ENCODE measurements at regions not wholly inside any gene's neighbourhood (a gene's known extent, or its start where the extent isn't known, plus 50 kb on each side); places are given as distances from the start of the nearest gene placed in this dataset.

DNA sequence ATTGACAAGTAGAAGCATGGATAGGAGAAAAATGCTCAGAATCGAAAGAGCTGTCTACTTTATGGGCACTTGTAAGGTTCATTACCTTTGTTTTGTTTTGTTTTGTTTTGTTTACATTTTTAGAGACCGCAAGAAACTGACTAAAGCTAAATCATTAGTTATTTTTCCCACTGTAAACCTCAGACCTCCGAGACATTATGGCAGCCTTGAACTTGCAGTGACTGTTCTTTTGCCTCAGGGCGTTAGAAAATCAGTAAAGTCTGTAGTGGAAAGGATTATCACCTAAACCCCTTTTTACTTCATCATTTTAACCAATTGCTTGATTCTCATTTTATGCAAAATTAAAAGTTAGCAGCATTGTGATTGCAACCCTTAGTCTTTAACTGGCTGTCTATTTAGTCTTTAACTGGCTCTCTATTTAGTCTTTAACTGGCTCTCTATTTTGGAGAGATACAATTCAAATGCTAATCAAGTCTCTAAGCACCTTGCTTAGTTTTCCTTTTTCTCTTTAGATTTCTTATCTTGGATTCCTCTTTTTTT is 383.3 kb upstream of the ROBO2 start:
- no peaks in the 10 kb centered on the region for H3K36me3 ChIP-seq (ENCODE audit: low read depth)
- intact Hi-C loops (cut with micrococcal nuclease; ENCODE audit: unreplicated experiment), result no loop called here
- H3K4me1 ChIP-seq (replicated peaks; ENCODE audit: insufficient read depth), result no peaks in the 10 kb centered on the region
- ChIA-PET POLR2A (ENCODE audit: unreplicated experiment) (no interaction called here), CTCF (no interaction called here)
- no peaks in the 10 kb centered on the region for H3K27me3 ChIP-seq (ENCODE audit: insufficient read depth, low read depth)
- H2AFZ ChIP-seq, result no peak overlapping the region
- no peaks in the 10 kb centered on the region for H3K79me2 ChIP-seq (ENCODE audit: low read depth)
- no peak overlapping the region for H3K4me2 ChIP-seq
- no peak for DNase-seq
- H3K27ac ChIP-seq, result no peak overlapping the region
- H4K20me1 ChIP-seq (ENCODE audit: insufficient read depth), result no peaks in the 10 kb centered on the region
- H3K9me3 ChIP-seq (ENCODE audit: insufficient read depth, low read depth), result no peaks in the 10 kb centered on the region
- no TSS peak for BruUV-seq (replicated peaks)
- no peaks in the 10 kb centered on the region for H3F3A ChIP-seq (ENCODE audit: insufficient read depth, low read depth)
- no peaks in the 10 kb centered on the region for H3K9me2 ChIP-seq (ENCODE audit: insufficient read depth)
- H3K4me3 ChIP-seq, result no peak overlapping the region
- no peak for TF ChIP-seq EZH2 (IDR thresholded peaks at IDR 0.05; ENCODE audit: low read depth)
- TF ChIP-seq CTCF (conservative IDR thresholded peaks at IDR 0.05), result no peak

DNA sequence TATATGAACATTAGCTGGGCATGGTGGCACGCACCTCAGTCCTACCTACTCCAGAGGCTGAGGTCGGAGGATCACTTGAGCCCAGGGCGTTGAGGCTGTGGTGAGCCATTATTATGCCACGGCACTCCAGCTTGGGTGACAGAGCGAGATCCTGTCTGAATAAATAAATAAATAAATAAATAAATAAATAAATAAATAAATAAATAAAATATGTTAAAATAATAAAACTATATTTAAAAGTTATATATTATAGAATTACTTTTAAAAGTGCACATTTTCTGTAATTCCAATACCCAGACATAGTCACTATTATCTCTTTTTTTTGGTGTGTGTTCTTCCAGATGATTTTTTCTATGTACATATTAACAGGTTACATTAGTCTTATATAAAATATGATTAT is 382.0 kb upstream of the ROBO2 start:
- CTCF ChIA-PET, result no interaction called here

DNA sequence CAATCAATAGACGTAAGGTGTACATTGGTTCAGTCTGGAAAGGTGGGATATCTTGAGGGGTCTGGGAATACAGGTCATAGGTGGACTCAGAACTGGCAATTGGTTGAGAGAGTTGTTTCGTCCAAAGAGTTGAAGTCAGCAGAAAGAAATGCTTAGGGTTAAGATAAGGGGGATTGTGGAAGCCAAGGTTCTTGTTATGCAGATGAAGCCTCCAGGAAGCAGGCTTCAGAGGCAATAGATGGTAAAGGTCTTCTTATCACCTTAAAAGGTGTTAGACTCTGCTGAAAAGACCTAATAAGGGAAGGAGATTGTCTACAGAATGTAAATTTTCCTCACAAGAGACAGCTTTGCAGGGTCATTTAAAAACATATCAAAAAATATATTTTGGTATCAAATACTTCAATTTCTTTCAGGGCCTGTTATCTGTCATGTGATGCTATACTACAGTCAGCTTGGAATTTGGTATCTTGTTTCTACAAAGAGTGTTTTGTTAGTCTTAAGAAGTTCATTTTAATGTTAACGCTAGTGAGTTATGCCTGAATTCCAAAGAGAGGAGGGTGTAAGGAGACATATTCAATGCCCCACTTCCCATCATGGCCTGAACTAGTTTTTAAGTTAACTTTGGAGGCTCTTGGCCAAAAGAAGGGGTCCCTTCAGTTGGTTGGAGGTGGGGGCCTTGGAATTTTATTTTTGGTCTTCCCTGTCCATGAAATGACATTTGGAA is 378.2 kb upstream of the ROBO2 start:
- no peak overlapping the region for H2AFZ ChIP-seq

More for the DNA sequence above, 382.0 kb upstream of the ROBO2 start:
- intact Hi-C loops (cut with micrococcal nuclease; ENCODE audit: unreplicated experiment), result no loop called here
- no peaks in the 10 kb centered on the region for H4K20me1 ChIP-seq (ENCODE audit: insufficient read depth)
- H3K27ac ChIP-seq, result no peak overlapping the region
- H3K4me1 ChIP-seq (replicated peaks; ENCODE audit: insufficient read depth), result no peaks in the 10 kb centered on the region
- H3K36me3 ChIP-seq (ENCODE audit: low read depth), result no peaks in the 10 kb centered on the region
- H3K9me3 ChIP-seq (ENCODE audit: insufficient read depth, low read depth), result no peaks in the 10 kb centered on the region
- DNase-seq, result no peak
- no peak overlapping the region for H2AFZ ChIP-seq
- H3K27me3 ChIP-seq (ENCODE audit: insufficient read depth, low read depth), result no peaks in the 10 kb centered on the region
- H3K79me2 ChIP-seq (ENCODE audit: low read depth), result no peaks in the 10 kb centered on the region
- no peak overlapping the region for H3K4me3 ChIP-seq
- no peaks in the 10 kb centered on the region for H3F3A ChIP-seq (ENCODE audit: insufficient read depth, low read depth)
- BruUV-seq (replicated peaks), result no TSS peak
- TF ChIP-seq EZH2 (IDR thresholded peaks at IDR 0.05; ENCODE audit: low read depth), result no peak
- TF ChIP-seq CTCF (conservative IDR thresholded peaks at IDR 0.05), result no peak
- POLR2A ChIA-PET (ENCODE audit: unreplicated experiment), result no interaction called here
- H3K4me2 ChIP-seq, result no peak overlapping the region
- H3K9me2 ChIP-seq (ENCODE audit: insufficient read depth), result no peaks in the 10 kb centered on the region

More for the DNA sequence above, 378.2 kb upstream of the ROBO2 start:
- no peak for TF ChIP-seq CTCF (conservative IDR thresholded peaks at IDR 0.05)
- TF ChIP-seq EZH2 (IDR thresholded peaks at IDR 0.05; ENCODE audit: low read depth), result no peak
- Histone ChIP-seq H3K4me3 (no peak overlapping the region), H3K36me3 (ENCODE audit: low read depth) (no peaks in the 10 kb centered on the region), H3K27me3 (ENCODE audit: insufficient read depth, low read depth) (no peaks in the 10 kb centered on the region), H3F3A (ENCODE audit: insufficient read depth, low read depth) (no peaks in the 10 kb centered on the region), H3K9me2 (ENCODE audit: insufficient read depth) (no peaks in the 10 kb centered on the region), H3K9me3 (ENCODE audit: insufficient read depth, low read depth) (no peaks in the 10 kb centered on the region), H4K20me1 (ENCODE audit: insufficient read depth) (no peaks in the 10 kb centered on the region), H3K27ac (no peak overlapping the region), H3K79me2 (ENCODE audit: low read depth) (no peaks in the 10 kb centered on the region), H3K4me2 (no peak overlapping the region), H3K4me1 (replicated peaks; ENCODE audit: insufficient read depth) (no peaks in the 10 kb centered on the region)
- no TSS peak for BruUV-seq (replicated peaks)
- intact Hi-C loops (cut with micrococcal nuclease; ENCODE audit: unreplicated experiment), result no loop called here
- ChIA-PET CTCF (no interaction called here), POLR2A (ENCODE audit: unreplicated experiment) (interaction anchor here (0.6 kb wide), 1 partner anchor 10 kb away, joined by 10 read pairs; no protein-coding TSS in a partner anchor)
- no peak for DNase-seq

Measured in PC-9 (cell line).